ENCODE measurements at regions not wholly inside any gene's neighbourhood (a gene's known extent, or its start where the extent isn't known, plus 50 kb on each side); places are given as distances from the start of the nearest gene placed in this dataset.

GRCh38 chr6:156583083-156583482, 194.1 kb upstream of the ARID1B start:
- no peaks in the 10 kb centered on the region for H3K36me3 ChIP-seq (ENCODE audit: control insufficient read depth, insufficient read depth, low read length)
- H3K4me2 ChIP-seq (ENCODE audit: low read length): no peak overlapping the region
- no peaks in the 10 kb centered on the region for H3K4me1 ChIP-seq
- TF ChIP-seq CTCF (IDR thresholded peaks at IDR 0.05): no peak
- no peaks in the 10 kb centered on the region for H3K9me3 ChIP-seq (ENCODE audit: control insufficient read depth, low read length)
- no peak overlapping the region for H3K4me3 ChIP-seq (ENCODE audit: low read depth, low read length)
- H3K27me3 ChIP-seq (ENCODE audit: control insufficient read depth, insufficient read depth, low read length): no peaks in the 10 kb centered on the region
- no peaks in the 10 kb centered on the region for H3K79me2 ChIP-seq
- H3K27ac ChIP-seq: no peak overlapping the region
- no peak overlapping the region for H3K9ac ChIP-seq
- no peak overlapping the region for H2AFZ ChIP-seq

GRCh38 chr6:156582509-156582992, 194.6 kb upstream of the ARID1B start:
- no peak overlapping the region for H3K4me3 ChIP-seq (ENCODE audit: low read depth, low read length)
- H3K9me3 ChIP-seq (ENCODE audit: control insufficient read depth, low read length): no peaks in the 10 kb centered on the region
- no peaks in the 10 kb centered on the region for H3K79me2 ChIP-seq
- H3K4me1 ChIP-seq: no peaks in the 10 kb centered on the region
- no peak overlapping the region for H3K9ac ChIP-seq
- TF ChIP-seq CTCF (IDR thresholded peaks at IDR 0.05): no peak
- no peak overlapping the region for H3K27ac ChIP-seq
- no peaks in the 10 kb centered on the region for H3K27me3 ChIP-seq (ENCODE audit: control insufficient read depth, insufficient read depth, low read length)
- no peak overlapping the region for H3K4me2 ChIP-seq (ENCODE audit: low read length)
- no peaks in the 10 kb centered on the region for H3K36me3 ChIP-seq (ENCODE audit: control insufficient read depth, insufficient read depth, low read length)
- H2AFZ ChIP-seq: no peak overlapping the region

- H3K9ac ChIP-seq: no peak overlapping the region
- H3K9me3 ChIP-seq (ENCODE audit: control insufficient read depth, low read length): no peaks in the 10 kb centered on the region
- no peaks in the 10 kb centered on the region for H3K79me2 ChIP-seq
- no peak overlapping the region for H3K4me3 ChIP-seq (ENCODE audit: low read depth, low read length)
- no peak for TF ChIP-seq CTCF (IDR thresholded peaks at IDR 0.05)
- no peak overlapping the region for H3K27ac ChIP-seq
- H3K4me1 ChIP-seq: no peaks in the 10 kb centered on the region
- H3K27me3 ChIP-seq (ENCODE audit: control insufficient read depth, insufficient read depth, low read length): no peaks in the 10 kb centered on the region
- H3K4me2 ChIP-seq (ENCODE audit: low read length): no peak overlapping the region
- no peaks in the 10 kb centered on the region for H3K36me3 ChIP-seq (ENCODE audit: control insufficient read depth, insufficient read depth, low read length)
- no peak overlapping the region for H2AFZ ChIP-seq
Observed at GRCh38 chr6:156579564-156579963, 197.6 kb upstream of the ARID1B start.

GRCh38 chr6:156577749-156578148, 199.4 kb upstream of the ARID1B start:
- Histone ChIP-seq H3K36me3 (ENCODE audit: control insufficient read depth, insufficient read depth, low read length) (no peaks in the 10 kb centered on the region), H3K79me2 (no peaks in the 10 kb centered on the region), H3K9ac (no peak overlapping the region), H3K4me2 (ENCODE audit: low read length) (no peak overlapping the region), H3K9me3 (ENCODE audit: control insufficient read depth, low read length) (no peaks in the 10 kb centered on the region), H3K27me3 (ENCODE audit: control insufficient read depth, insufficient read depth, low read length) (no peaks in the 10 kb centered on the region), H3K4me1 (no peaks in the 10 kb centered on the region), H3K27ac (no peak overlapping the region), H2AFZ (no peak overlapping the region), H3K4me3 (ENCODE audit: low read depth, low read length) (no peak overlapping the region)
- no peak for TF ChIP-seq CTCF (IDR thresholded peaks at IDR 0.05)

GRCh38 chr6:156575361-156575760, 201.8 kb upstream of the ARID1B start:
- no peak overlapping the region for H3K4me2 ChIP-seq (ENCODE audit: low read length)
- no peaks in the 10 kb centered on the region for H3K4me1 ChIP-seq
- H3K4me3 ChIP-seq (ENCODE audit: low read depth, low read length): no peak overlapping the region
- no peak overlapping the region for H3K27ac ChIP-seq
- no peak for TF ChIP-seq CTCF (IDR thresholded peaks at IDR 0.05)
- H3K36me3 ChIP-seq (ENCODE audit: control insufficient read depth, insufficient read depth, low read length): no peaks in the 10 kb centered on the region
- H3K79me2 ChIP-seq: no peaks in the 10 kb centered on the region
- no peaks in the 10 kb centered on the region for H3K9me3 ChIP-seq (ENCODE audit: control insufficient read depth, low read length)
- H3K9ac ChIP-seq: no peak overlapping the region
- no peaks in the 10 kb centered on the region for H3K27me3 ChIP-seq (ENCODE audit: control insufficient read depth, insufficient read depth, low read length)
- no peak overlapping the region for H2AFZ ChIP-seq
